Suppressor macrophage treated with lipopolysaccharide for 4 hours (primary cell): ENCODE measurements at regions not wholly inside any gene's neighbourhood (a gene's known extent, or its start where the extent isn't known, plus 50 kb on each side); places are given as distances from the start of the nearest gene placed in this dataset.
"Not testable (repeated sequence)": the region's sequence is repeated elsewhere in the genome, so short reads cannot be mapped to it uniquely, and the experiment has no call there.

Source experiments
- DNase-seq: peaks from one replicate; pipeline ENCODE4 v3.0.0-alpha.2; 2020

GRCh38 chr5:17367256-17367840 lies 130.7 kb upstream of the TAF11L2 start:
- no peak for DNase-seq

GRCh38 chr5:17370651-17371050 lies 127.4 kb upstream of the TAF11L2 start:
- no peak for DNase-seq

- DNase-seq, result peak; percentile 61
These were observed 124.6 kb upstream of the TAF11L2 start for GRCh38 chr5:17373406-17373805.

- no peak for DNase-seq
These were observed 124.0 kb upstream of the TAF11L2 start for GRCh38 chr5:17373814-17374556.

- DNase-seq, result no peak
These were observed 122.9 kb upstream of the TAF11L2 start for GRCh38 chr5:17374973-17375742.

- not testable (repeated sequence) for DNase-seq
These were observed 122.1 kb upstream of the TAF11L2 start for GRCh38 chr5:17375886-17376285.

GRCh38 chr5:17378346-17378997 lies 119.6 kb upstream of the TAF11L2 start:
- no peak for DNase-seq

GRCh38 chr5:17379100-17379951 lies 118.7 kb upstream of the TAF11L2 start:
- DNase-seq, result no peak

GRCh38 chr5:17381932-17382331 lies 116.1 kb upstream of the TAF11L2 start:
- peak; percentile 89 for DNase-seq

- no peak for DNase-seq
These were observed 114.5 kb upstream of the TAF11L2 start for GRCh38 chr5:17383526-17383925.

GRCh38 chr5:17384181-17384580 lies 113.8 kb upstream of the TAF11L2 start:
- no peak for DNase-seq

- DNase-seq, result no peak
These were observed 109.3 kb upstream of the TAF11L2 start for GRCh38 chr5:17388717-17389116.

- no peak for DNase-seq
These were observed 103.9 kb upstream of the TAF11L2 start for GRCh38 chr5:17394086-17394485.

- DNase-seq, result no peak
These were observed 102.7 kb upstream of the TAF11L2 start for GRCh38 chr5:17395106-17395880.

- DNase-seq, result peak; percentile 47
These were observed 101.8 kb upstream of the TAF11L2 start for GRCh38 chr5:17396247-17396646.

- DNase-seq, result peak; percentile 44
These were observed 99.6 kb upstream of the TAF11L2 start for GRCh38 chr5:17398431-17398830.

GRCh38 chr5:17398866-17399835 lies 98.9 kb upstream of the TAF11L2 start:
- DNase-seq, result no peak

- DNase-seq, result no peak
These were observed 98.1 kb upstream of the TAF11L2 start for GRCh38 chr5:17399931-17400330.

GRCh38 chr5:17400724-17401469 lies 97.1 kb upstream of the TAF11L2 start:
- DNase-seq, result no peak
